Spleen (tissue), 7 donors: ENCODE measurements at regions not wholly inside any gene's neighbourhood (a gene's known extent, or its start where the extent isn't known, plus 50 kb on each side); places are given as distances from the start of the nearest gene placed in this dataset.

ENCODE experiments used
- CTCF ChIP-seq, 11 experiments: fragments of 200-600 bp in 7 of 11; fragments of 450-650 bp in 4 of 11; sonication (generic) in 4 of 11; IDR thresholded peaks in 8 of 11; conservative IDR thresholded peaks in 3 of 11; 1 replicate in 7 of 11; 2 replicates in 4 of 11; pipeline versions ENCODE4 v1.4.0 to v1.8.0; 2016 to 2021; ENCODE audit warnings: antibody characterized with exemption in 11 of 11, inconsistent platforms in 4 of 11, mild to moderate bottlenecking in 1 of 11
- POLR2A ChIP-seq, 3 donors: fragments of 450-650 bp; IDR thresholded peaks; one replicate each; pipeline ENCODE4 v1.5.1; 2017; ENCODE audit warnings: antibody characterized with exemption in 3 of 3, mild to moderate bottlenecking in 1 of 3
- donor health status: DM: no; HTN: no; CAD: no; lungs with moderate emphysema.
- donor health status: DM: no; HTN: no; CAD: no.
- donor health status: DM: no; HTN: no; CAD: no.

GRCh38 chr5:98050583-98050982 is 722.9 kb upstream of the RGMB start:
- TF ChIP-seq CTCF (IDR thresholded peaks at IDR 0.05 in 8 of 11, conservative IDR thresholded peaks at IDR 0.05 in 3 of 11): no peak
- no peak for TF ChIP-seq POLR2A (IDR thresholded peaks at IDR 0.05)
